IMR-90 (cell line): ENCODE measurements at regions not wholly inside any gene's neighbourhood (a gene's known extent, or its start where the extent isn't known, plus 50 kb on each side); places are given as distances from the start of the nearest gene placed in this dataset.

Experiments used
- BHLHE40 ChIP-seq: fragments of 150-350 bp; IDR thresholded peaks from 2 replicates; pipeline ENCODE4 v1.6.1; 2016; ENCODE audit warnings: mild to moderate bottlenecking, low read depth, low read length
- MAFK ChIP-seq: IDR thresholded peaks from 2 replicates; pipeline ENCODE4 v1.6.1; 2012; ENCODE audit warnings: low read depth, low read length, improper control_type of control experiment
- POLR2A ChIP-seq: IDR thresholded peaks from 2 replicates; pipeline ENCODE4 v1.6.1; 2012; ENCODE audit warnings: mild to moderate bottlenecking, low read depth, low read length
- SMC3 ChIP-seq: fragments of 150-350 bp; IDR thresholded peaks from 2 replicates; pipeline ENCODE4 v1.6.1; 2016; ENCODE audit warnings: low read depth, mild to moderate bottlenecking, antibody characterized with exemption, low read length, moderate library complexity
- TF ChIP-seq, protein P1 (sequence below): conservative IDR thresholded peaks from 2 replicates; pipeline ENCODE4 v1.5.1; 2012; ENCODE audit warnings: mild to moderate bottlenecking, low read depth, low read length, improper control_type of control experiment
- TF ChIP-seq, protein P2 (sequence below): fragments of 150-350 bp; IDR thresholded peaks from 2 replicates; pipeline ENCODE4 v1.6.1; 2016; ENCODE audit warnings: low read depth, mild to moderate bottlenecking, low read length, moderate library complexity, borderline replicate concordance
- TF ChIP-seq, protein P3 (sequence below): fragments of 150-350 bp; IDR thresholded peaks from 2 replicates; pipeline ENCODE4 v1.6.1; 2017; ENCODE audit warnings: mild to moderate bottlenecking, antibody characterized with exemption, low read length, low read depth

DNA sequence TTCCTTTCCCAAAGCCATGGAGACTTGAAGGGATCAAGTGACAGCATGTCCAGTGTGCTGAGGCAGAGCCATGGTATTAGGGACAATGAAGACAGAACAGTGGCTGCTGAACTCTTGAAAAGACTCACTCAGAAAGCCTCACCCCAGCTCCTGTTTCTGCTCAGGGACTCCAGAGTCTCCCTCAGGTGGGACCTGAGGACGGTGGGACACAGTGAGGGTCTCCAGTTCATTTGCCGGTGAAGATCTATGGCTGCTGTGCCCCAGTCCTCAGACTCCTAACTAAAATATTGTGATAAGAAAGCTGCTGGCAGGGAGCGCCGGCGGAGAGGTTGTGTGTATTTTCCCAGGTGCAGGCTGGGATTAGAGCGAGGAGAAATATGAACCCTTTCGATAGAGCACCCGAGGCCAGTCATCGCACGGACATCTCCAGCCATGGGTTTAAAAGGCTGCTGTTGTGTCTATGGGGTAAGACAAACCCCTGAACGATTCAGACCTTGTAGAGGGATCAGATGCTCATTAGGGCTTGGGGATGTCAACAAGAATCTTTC is 57.2 kb downstream of the C7orf25 start:
- TF ChIP-seq, protein P1, sequence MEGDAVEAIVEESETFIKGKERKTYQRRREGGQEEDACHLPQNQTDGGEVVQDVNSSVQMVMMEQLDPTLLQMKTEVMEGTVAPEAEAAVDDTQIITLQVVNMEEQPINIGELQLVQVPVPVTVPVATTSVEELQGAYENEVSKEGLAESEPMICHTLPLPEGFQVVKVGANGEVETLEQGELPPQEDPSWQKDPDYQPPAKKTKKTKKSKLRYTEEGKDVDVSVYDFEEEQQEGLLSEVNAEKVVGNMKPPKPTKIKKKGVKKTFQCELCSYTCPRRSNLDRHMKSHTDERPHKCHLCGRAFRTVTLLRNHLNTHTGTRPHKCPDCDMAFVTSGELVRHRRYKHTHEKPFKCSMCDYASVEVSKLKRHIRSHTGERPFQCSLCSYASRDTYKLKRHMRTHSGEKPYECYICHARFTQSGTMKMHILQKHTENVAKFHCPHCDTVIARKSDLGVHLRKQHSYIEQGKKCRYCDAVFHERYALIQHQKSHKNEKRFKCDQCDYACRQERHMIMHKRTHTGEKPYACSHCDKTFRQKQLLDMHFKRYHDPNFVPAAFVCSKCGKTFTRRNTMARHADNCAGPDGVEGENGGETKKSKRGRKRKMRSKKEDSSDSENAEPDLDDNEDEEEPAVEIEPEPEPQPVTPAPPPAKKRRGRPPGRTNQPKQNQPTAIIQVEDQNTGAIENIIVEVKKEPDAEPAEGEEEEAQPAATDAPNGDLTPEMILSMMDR, result no peak
- no peak for TF ChIP-seq POLR2A
- TF ChIP-seq, protein P2, sequence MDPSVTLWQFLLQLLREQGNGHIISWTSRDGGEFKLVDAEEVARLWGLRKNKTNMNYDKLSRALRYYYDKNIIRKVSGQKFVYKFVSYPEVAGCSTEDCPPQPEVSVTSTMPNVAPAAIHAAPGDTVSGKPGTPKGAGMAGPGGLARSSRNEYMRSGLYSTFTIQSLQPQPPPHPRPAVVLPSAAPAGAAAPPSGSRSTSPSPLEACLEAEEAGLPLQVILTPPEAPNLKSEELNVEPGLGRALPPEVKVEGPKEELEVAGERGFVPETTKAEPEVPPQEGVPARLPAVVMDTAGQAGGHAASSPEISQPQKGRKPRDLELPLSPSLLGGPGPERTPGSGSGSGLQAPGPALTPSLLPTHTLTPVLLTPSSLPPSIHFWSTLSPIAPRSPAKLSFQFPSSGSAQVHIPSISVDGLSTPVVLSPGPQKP, result no peak
- TF ChIP-seq MAFK, result no peak
- TF ChIP-seq SMC3, result no peak
- no peak for TF ChIP-seq BHLHE40
- TF ChIP-seq, protein P3, sequence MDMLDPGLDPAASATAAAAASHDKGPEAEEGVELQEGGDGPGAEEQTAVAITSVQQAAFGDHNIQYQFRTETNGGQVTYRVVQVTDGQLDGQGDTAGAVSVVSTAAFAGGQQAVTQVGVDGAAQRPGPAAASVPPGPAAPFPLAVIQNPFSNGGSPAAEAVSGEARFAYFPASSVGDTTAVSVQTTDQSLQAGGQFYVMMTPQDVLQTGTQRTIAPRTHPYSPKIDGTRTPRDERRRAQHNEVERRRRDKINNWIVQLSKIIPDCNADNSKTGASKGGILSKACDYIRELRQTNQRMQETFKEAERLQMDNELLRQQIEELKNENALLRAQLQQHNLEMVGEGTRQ, result no peak
